Neural progenitor cell (in vitro differentiated cells): ENCODE measurements at regions not wholly inside any gene's neighbourhood (a gene's known extent, or its start where the extent isn't known, plus 50 kb on each side); places are given as distances from the start of the nearest gene placed in this dataset.

Experiments
- DNase-seq: peaks from one replicate; pipeline ENCODE4 v3.0.0-alpha.2; 2016; ENCODE audit warnings: low spot score
- H2AFZ ChIP-seq: fragments of 200-600 bp; sonication (generic); replicated peaks from 2 replicates; pipeline ENCODE4 v1.6.1; 2016; ENCODE audit warnings: antibody characterized with exemption
- H3F3A ChIP-seq: fragments of 200-600 bp; sonication (generic); 2 replicates; pipeline ENCODE4 v1.6.1; 2016; ENCODE audit warnings: antibody characterized with exemption, low read depth
- H3K27ac ChIP-seq: fragments of 200-600 bp; sonication (generic); 2 replicates; pipeline ENCODE4 v1.5.1; 2016; ENCODE audit warnings: mild to moderate bottlenecking
- H3K27me3 ChIP-seq: fragments of 200-600 bp; sonication (generic); 2 replicates; pipeline ENCODE4 v1.6.1; 2016; ENCODE audit warnings: mild to moderate bottlenecking, moderate library complexity
- H3K36me3 ChIP-seq: fragments of 200-600 bp; sonication (generic); 2 replicates; pipeline ENCODE4 v1.5.1; 2016
- H3K4me1 ChIP-seq: fragments of 200-600 bp; sonication (generic); 2 replicates; pipeline ENCODE4 v1.6.1; 2016; ENCODE audit warnings: mixed run types
- H3K4me2 ChIP-seq: fragments of 200-600 bp; sonication (generic); 2 replicates; pipeline ENCODE4 v1.6.1; 2016
- H3K4me3 ChIP-seq: fragments of 200-600 bp; sonication (generic); 2 replicates; pipeline ENCODE4 v1.5.1; 2016
- H3K79me2 ChIP-seq: fragments of 200-600 bp; sonication (generic); 2 replicates; pipeline ENCODE4 v1.6.1; 2016; ENCODE audit warnings: low read depth
- H3K9ac ChIP-seq: fragments of 200-600 bp; sonication (generic); 2 replicates; pipeline ENCODE4 v1.6.1; 2016
- H3K9me3 ChIP-seq: fragments of 200-600 bp; sonication (generic); 2 replicates; pipeline ENCODE4 v1.5.1; 2016; ENCODE audit warnings: low read depth
- H4K20me1 ChIP-seq: fragments of 200-600 bp; sonication (generic); 2 replicates; pipeline ENCODE4 v1.6.1; 2016; ENCODE audit warnings: low read depth
- H3K27ac Mint-ChIP-seq: 3 replicates; pipeline ENCODE4 v1.8.0; 2021; ENCODE audit warnings: mixed read lengths
- H3K27me3 Mint-ChIP-seq: 2 replicates; pipeline ENCODE4 v1.8.0; 2022; ENCODE audit warnings: low read depth, mild to moderate bottlenecking, inconsistent platforms, moderate library complexity, mixed read lengths; ENCODE audit not compliant: insufficient read depth
- H3K36me3 Mint-ChIP-seq: 3 replicates; pipeline ENCODE4 v1.8.0; 2021; ENCODE audit warnings: mixed read lengths
- H3K4me1 Mint-ChIP-seq: 3 replicates; pipeline ENCODE4 v1.8.0; 2021; ENCODE audit warnings: mixed read lengths
- H3K4me3 Mint-ChIP-seq: 3 replicates; pipeline ENCODE4 v1.8.0; 2021; ENCODE audit warnings: mild to moderate bottlenecking, moderate library complexity, mixed read lengths
- H3K9me3 Mint-ChIP-seq: 3 replicates; pipeline ENCODE4 v1.8.0; 2020; ENCODE audit warnings: mixed read lengths
- CTCF ChIP-seq: fragments of 200-600 bp; sonication (generic); IDR thresholded peaks from 2 replicates; pipeline ENCODE4 v1.5.1; 2017; ENCODE audit warnings: antibody characterized with exemption, mild to moderate bottlenecking
- EZH2 ChIP-seq: fragments of 200-600 bp; sonication (generic); IDR thresholded peaks from 2 replicates; pipeline ENCODE4 v1.6.1; 2017; ENCODE audit warnings: antibody characterized with exemption, mild to moderate bottlenecking, moderate library complexity
- EZH2phosphoT487 ChIP-seq: fragments of 200-600 bp; sonication (generic); IDR thresholded peaks from 2 replicates; pipeline ENCODE4 v1.6.1; 2017; ENCODE audit warnings: antibody characterized with exemption

GRCh38 chr2:84234103-84234502, 225.0 kb downstream of the SUCLG1 start:
- no peaks in the 10 kb centered on the region for H3K36me3 ChIP-seq
- no peak overlapping the region for H3K9ac ChIP-seq
- Mint-ChIP-seq H3K9me3 (no peaks in the 10 kb centered on the region), H3K4me1 (no peaks in the 10 kb centered on the region), H3K36me3 (no peaks in the 10 kb centered on the region), H3K27ac (no peak overlapping the region), H3K4me3 (no peak overlapping the region), H3K27me3 (no peaks in the 10 kb centered on the region)
- TF ChIP-seq EZH2phosphoT487 (no peak), CTCF (no peak), EZH2 (no peak)
- H3K4me2 ChIP-seq = no peak overlapping the region
- H4K20me1 ChIP-seq = no peaks in the 10 kb centered on the region
- no peaks in the 10 kb centered on the region for H3K4me1 ChIP-seq
- no peaks in the 10 kb centered on the region for H3K9me3 ChIP-seq
- H3K27me3 ChIP-seq = no peaks in the 10 kb centered on the region
- H3K79me2 ChIP-seq = no peaks in the 10 kb centered on the region
- H3F3A ChIP-seq = no peaks in the 10 kb centered on the region
- H3K27ac ChIP-seq = no peak overlapping the region
- DNase-seq = no peak
- no peak overlapping the region for H2AFZ ChIP-seq
- no peak overlapping the region for H3K4me3 ChIP-seq

- no peaks in the 10 kb centered on the region for H4K20me1 ChIP-seq
- H3K79me2 ChIP-seq = no peaks in the 10 kb centered on the region
- no peak overlapping the region for H2AFZ ChIP-seq
- no peak for TF ChIP-seq EZH2
- no peak for TF ChIP-seq CTCF
- TF ChIP-seq EZH2phosphoT487 = no peak
- no peaks in the 10 kb centered on the region for H3K36me3 ChIP-seq
- no peak overlapping the region for H3K27ac ChIP-seq
- H3K4me1 ChIP-seq = no peaks in the 10 kb centered on the region
- DNase-seq = no peak
- no peaks in the 10 kb centered on the region for H3K9me3 Mint-ChIP-seq
- H3K9me3 ChIP-seq = no peaks in the 10 kb centered on the region
- H3K4me3 Mint-ChIP-seq = no peak overlapping the region
- H3K4me2 ChIP-seq = no peak overlapping the region
- no peaks in the 10 kb centered on the region for H3K36me3 Mint-ChIP-seq
- H3K27me3 ChIP-seq = no peaks in the 10 kb centered on the region
- H3K27me3 Mint-ChIP-seq = no peaks in the 10 kb centered on the region
- H3F3A ChIP-seq = no peaks in the 10 kb centered on the region
- no peaks in the 10 kb centered on the region for H3K4me1 Mint-ChIP-seq
- H3K9ac ChIP-seq = no peak overlapping the region
- H3K4me3 ChIP-seq = no peak overlapping the region
- no peak overlapping the region for H3K27ac Mint-ChIP-seq
Observed at GRCh38 chr2:84231478-84231877, 227.6 kb downstream of the SUCLG1 start.

- no peaks in the 10 kb centered on the region for H3K9me3 ChIP-seq
- H3K4me1 Mint-ChIP-seq = no peaks in the 10 kb centered on the region
- H3K9me3 Mint-ChIP-seq = peaks cover 9% of the 10 kb centered on the region
Observed at GRCh38 chr2:84224121-84224520, 235.0 kb downstream of the SUCLG1 start.

More at GRCh38 chr2:84224121-84224520, 235.0 kb downstream of the SUCLG1 start:
- Histone ChIP-seq H2AFZ (no peak overlapping the region), H4K20me1 (no peaks in the 10 kb centered on the region), H3K27ac (no peak overlapping the region), H3K4me3 (no peak overlapping the region), H3F3A (no peaks in the 10 kb centered on the region), H3K4me1 (no peaks in the 10 kb centered on the region), H3K9ac (no peak overlapping the region), H3K27me3 (no peaks in the 10 kb centered on the region), H3K79me2 (no peaks in the 10 kb centered on the region), H3K4me2 (no peak overlapping the region), H3K36me3 (no peaks in the 10 kb centered on the region)
- Mint-ChIP-seq H3K36me3 (no peaks in the 10 kb centered on the region), H3K27ac (no peak overlapping the region), H3K27me3 (no peaks in the 10 kb centered on the region), H3K4me3 (no peak overlapping the region)
- DNase-seq = no peak
- TF ChIP-seq EZH2 (no peak), CTCF (no peak)
